Esophagus squamous epithelium (tissue), 4 donors: ENCODE measurements at regions not wholly inside any gene's neighbourhood (a gene's known extent, or its start where the extent isn't known, plus 50 kb on each side); places are given as distances from the start of the nearest gene placed in this dataset.

Experiments
- POLR2A ChIP-seq, 4 donors: fragments of 450-650 bp; IDR thresholded peaks; one replicate each; pipeline ENCODE4 v1.6.1; 2017; ENCODE audit warnings: antibody characterized with exemption in 4 of 4, mild to moderate bottlenecking in 4 of 4, moderate library complexity in 3 of 4
- TF ChIP-seq, protein P1 (sequence below), 6 experiments: fragments of 450-650 bp in 4 of 6; fragments of 200-600 bp in 2 of 6; sonication (generic) in 2 of 6; IDR thresholded peaks; one replicate each; pipeline ENCODE4 v1.5.1; 2016 to 2019; ENCODE audit warnings: antibody characterized with exemption in 6 of 6, mild to moderate bottlenecking in 4 of 6, moderate library complexity in 4 of 6

GRCh38 chr9:90538566-90538965 lies 104.1 kb downstream of the DIRAS2 start:
- TF ChIP-seq, protein P1, sequence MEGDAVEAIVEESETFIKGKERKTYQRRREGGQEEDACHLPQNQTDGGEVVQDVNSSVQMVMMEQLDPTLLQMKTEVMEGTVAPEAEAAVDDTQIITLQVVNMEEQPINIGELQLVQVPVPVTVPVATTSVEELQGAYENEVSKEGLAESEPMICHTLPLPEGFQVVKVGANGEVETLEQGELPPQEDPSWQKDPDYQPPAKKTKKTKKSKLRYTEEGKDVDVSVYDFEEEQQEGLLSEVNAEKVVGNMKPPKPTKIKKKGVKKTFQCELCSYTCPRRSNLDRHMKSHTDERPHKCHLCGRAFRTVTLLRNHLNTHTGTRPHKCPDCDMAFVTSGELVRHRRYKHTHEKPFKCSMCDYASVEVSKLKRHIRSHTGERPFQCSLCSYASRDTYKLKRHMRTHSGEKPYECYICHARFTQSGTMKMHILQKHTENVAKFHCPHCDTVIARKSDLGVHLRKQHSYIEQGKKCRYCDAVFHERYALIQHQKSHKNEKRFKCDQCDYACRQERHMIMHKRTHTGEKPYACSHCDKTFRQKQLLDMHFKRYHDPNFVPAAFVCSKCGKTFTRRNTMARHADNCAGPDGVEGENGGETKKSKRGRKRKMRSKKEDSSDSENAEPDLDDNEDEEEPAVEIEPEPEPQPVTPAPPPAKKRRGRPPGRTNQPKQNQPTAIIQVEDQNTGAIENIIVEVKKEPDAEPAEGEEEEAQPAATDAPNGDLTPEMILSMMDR (IDR thresholded peaks at IDR 0.05) = no peak
- no peak for TF ChIP-seq POLR2A (IDR thresholded peaks at IDR 0.05)
